Jurkat, Clone E6-1 (cell line): ENCODE measurements at regions not wholly inside any gene's neighbourhood (a gene's known extent, or its start where the extent isn't known, plus 50 kb on each side); places are given as distances from the start of the nearest gene placed in this dataset.

Experiments
- DNase-seq: peaks from one replicate; pipeline ENCODE4 v3.0.0-alpha.2; 2011; ENCODE audit warnings: low read depth, low spot score
- H3K4me3 ChIP-seq: 2 replicates; pipeline ENCODE4 v1.5.1; 2011; ENCODE audit warnings: mild to moderate bottlenecking, low read length, control low read depth, moderate library complexity

DNA sequence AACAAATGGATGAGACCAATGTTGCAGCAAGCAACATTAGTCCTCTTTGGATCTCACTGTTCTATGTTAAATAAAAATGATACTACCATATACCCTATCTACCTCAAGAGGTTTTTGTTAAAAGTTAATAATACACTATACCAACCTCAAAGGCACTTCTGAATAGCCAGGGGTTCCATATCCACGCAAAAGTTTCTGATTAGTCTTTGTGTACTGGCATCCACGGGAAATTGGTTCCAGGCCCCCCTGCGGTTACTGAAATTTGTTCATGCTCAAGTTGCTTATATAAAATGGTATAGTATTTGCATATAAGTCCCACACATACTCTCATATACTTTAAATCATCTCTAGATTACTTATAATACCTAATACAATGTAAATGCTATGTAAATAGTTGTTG, 585.7 kb downstream of the INSC start:
- no peak overlapping the region for H3K4me3 ChIP-seq
- DNase-seq: no peak

- no peak overlapping the region for H3K4me3 ChIP-seq
- no peak for DNase-seq
These were observed 589.3 kb downstream of the INSC start for GRCh38 chr11:15704064-15704463.

- no peak overlapping the region for H3K4me3 ChIP-seq
- no peak for DNase-seq
These were observed 589.8 kb downstream of the INSC start for GRCh38 chr11:15704556-15704955.

DNA sequence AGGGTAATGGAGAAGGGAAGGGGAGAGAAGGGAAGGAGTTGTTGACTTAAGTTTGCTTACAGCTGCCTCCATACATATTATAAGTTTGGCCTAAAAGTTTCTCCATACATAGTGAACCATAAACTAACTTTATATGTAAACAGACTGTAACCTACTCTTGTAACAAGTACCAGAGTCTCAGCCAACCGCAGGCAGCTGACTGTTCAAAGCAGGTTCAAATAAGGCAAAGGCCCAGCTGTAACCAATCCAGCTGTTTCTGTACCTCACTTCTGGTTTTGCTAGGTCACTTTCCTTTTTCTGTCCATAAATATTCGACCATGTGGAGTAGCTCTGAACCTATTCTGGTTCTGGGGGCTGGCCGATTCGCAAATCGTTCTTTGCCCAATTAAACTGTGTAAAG, 591.2 kb downstream of the INSC start:
- no peak for DNase-seq
- no peak overlapping the region for H3K4me3 ChIP-seq

DNA sequence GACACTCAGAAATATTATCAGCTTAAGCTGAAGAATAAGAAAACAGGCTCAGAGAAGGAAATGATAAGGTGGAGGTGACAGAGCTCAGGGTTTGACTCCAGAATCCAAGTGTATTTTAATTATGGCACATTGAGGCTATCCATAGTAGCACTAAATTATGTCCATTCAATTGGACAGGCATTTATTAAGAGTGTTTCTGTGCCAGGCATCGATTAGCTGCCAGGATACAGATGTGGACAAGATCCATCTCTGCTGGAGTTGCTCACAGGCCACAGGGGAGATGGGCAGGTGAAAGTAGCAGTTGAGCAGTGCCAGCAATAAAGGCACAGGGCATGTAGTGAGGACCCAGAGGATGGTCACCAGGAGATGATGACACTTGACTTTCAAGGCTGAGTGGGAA, 592.5 kb downstream of the INSC start:
- H3K4me3 ChIP-seq: no peak overlapping the region
- DNase-seq: no peak

GRCh38 chr11:15707971-15708370, 593.2 kb downstream of the INSC start:
- DNase-seq: no peak
- no peak overlapping the region for H3K4me3 ChIP-seq

- DNase-seq: no peak
- H3K4me3 ChIP-seq: no peak overlapping the region
These were observed 596.0 kb downstream of the INSC start for GRCh38 chr11:15710580-15711275.

DNA sequence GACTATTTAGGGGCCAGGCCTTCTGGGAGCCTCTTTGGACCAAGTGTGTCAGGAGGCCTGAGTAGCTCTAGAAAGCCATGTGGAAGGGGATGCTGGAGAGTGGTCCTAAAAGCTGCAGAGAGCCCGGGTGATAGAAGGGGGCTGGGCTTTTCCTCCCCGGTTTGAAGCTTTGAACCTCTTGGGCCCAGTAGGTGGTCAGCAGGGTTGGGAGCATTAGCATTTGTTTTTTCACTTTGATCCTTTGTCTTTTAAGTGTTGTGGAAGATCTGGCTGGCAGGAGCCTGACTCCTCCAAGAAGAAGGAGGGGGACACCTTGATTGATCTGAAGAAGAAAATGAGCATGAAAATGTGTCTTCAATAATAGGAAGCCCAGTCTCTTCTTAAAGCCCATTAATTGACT, 596.6 kb downstream of the INSC start:
- no peak overlapping the region for H3K4me3 ChIP-seq
- DNase-seq: no peak

- H3K4me3 ChIP-seq: no peak overlapping the region
- DNase-seq: no peak
These were observed 600.1 kb downstream of the INSC start for GRCh38 chr11:15714641-15715399.

GRCh38 chr11:15716550-15716949, 601.8 kb downstream of the INSC start:
- no peak for DNase-seq

DNA sequence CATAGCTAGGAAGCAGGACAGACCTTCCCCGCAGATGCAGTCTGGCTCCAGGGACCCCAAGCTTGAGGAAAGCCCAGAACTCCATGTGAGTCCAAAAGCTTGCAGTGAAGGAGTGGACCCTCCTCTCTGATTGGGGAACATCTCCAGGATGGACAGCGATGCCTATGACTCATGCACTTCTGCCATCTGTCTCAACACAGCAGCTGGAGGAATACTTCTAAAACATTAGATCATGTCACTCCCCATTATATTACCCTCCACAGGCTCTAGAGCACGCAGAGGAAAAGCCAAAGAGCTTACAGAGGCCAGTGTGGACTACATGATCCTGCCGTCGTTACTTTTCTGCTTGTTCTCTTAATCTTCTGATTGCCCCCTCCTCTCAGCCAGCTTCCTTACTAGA, 605.7 kb downstream of the INSC start:
- DNase-seq: no peak
- H3K4me3 ChIP-seq: no peak overlapping the region

More at GRCh38 chr11:15716550-15716949, 601.8 kb downstream of the INSC start:
- H3K4me3 ChIP-seq: no peak overlapping the region

- no peak for DNase-seq
- H3K4me3 ChIP-seq: no peak overlapping the region
These were observed 609.2 kb downstream of the INSC start for GRCh38 chr11:15723966-15724365.

DNA sequence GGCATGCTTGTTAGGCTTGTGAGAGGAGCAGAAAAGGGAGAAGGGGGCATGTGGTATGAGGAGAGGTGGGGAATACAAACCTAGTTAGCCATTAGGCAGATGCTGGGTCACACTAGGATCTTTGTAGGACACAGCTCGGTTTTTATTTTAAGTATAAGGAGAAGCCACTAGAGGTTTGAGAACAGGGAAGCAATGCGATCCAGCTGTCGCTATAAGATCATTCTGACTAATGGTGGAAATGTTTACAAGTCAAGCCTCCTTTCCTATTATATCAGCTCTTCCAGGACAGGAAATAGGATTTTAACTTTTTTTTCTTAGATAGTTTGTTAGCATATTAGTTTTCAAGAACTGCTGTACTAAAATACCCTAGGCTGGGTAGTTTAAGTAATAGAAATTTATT, 609.9 kb downstream of the INSC start:
- no peak for DNase-seq

GRCh38 chr11:15725246-15725645, 610.5 kb downstream of the INSC start:
- no peak for DNase-seq
- no peak overlapping the region for H3K4me3 ChIP-seq

More for the DNA sequence above, 609.9 kb downstream of the INSC start:
- no peak overlapping the region for H3K4me3 ChIP-seq

DNA sequence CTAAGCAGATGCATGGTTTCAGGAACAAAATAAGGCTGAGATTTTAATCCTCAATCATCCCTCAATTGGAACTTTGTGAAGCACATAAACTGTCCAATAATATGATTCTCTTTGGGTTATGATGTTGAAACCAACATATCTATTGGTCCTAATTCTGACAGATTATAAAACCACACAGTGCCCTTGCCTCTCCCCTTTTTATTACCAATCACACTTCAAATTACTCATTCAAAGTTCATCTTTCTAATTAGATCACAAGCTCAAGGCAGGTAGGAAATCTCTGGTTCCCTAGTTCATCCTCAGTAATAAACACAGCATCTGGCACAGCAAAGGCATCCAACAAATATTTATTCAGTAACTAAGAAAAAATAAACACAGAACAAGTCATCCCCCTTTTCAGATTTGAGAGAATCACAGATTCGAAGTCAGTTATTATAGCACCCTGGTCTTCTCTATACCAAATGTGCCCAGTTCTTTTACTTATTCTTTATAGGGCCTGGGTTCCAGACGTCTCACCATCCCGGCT, 611.6 kb downstream of the INSC start:
- DNase-seq: no peak
- no peak overlapping the region for H3K4me3 ChIP-seq

DNA sequence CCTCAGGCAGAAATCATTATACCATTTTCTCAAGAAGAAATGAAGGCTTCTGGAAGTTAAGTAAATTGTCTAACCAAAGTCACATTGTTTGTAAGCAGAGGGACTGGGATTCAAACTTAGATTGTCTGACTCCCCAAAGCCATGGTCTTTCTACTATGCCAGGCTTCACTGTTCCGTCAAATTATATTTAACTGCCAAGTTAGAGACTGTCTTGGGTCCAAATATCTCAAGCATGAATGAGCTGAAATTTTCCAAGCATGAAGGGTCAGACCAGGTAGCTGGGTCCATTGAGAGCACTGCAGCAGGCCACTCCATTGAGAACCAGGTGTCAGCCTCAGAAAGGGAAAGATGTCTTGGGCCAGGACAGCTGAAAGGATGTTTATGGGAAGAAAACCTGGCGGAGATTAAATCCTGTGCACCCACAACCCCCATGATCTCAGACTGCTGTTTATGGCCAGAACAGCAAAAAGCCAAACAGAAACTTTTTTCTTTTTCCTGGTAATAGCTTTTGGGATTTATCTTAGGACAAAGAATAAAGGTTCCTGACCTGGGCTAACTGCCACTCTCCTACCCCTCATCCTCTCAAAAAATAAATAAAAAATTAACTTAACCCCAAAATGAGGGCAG, 612.3 kb downstream of the INSC start:
- DNase-seq: no peak
- H3K4me3 ChIP-seq: no peak overlapping the region

- H3K4me3 ChIP-seq: no peak overlapping the region
- DNase-seq: no peak
These were observed 612.8 kb downstream of the INSC start for GRCh38 chr11:15727520-15727914.

DNA sequence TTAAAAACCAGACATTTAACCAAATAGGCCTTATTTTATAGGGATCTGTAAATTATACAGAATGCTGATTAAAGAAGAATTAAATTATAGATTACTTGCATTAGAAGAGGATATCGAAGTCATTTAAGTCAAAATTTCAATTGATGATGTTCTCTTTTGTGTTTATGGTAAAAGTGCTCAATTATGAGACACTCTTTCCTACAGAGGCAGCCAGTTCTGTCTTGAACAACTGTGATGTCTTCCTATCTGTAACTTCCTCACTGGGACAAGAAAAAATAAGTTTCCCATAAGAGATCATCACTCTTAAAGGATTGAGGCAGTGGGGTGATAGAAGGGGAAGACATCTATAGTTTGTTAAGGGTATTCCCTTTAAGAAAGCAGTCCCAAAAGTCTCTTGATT, 613.5 kb downstream of the INSC start:
- H3K4me3 ChIP-seq: no peak overlapping the region
- no peak for DNase-seq

- no peak overlapping the region for H3K4me3 ChIP-seq
- no peak for DNase-seq
These were observed 615.7 kb downstream of the INSC start for GRCh38 chr11:15730263-15730994.

DNA sequence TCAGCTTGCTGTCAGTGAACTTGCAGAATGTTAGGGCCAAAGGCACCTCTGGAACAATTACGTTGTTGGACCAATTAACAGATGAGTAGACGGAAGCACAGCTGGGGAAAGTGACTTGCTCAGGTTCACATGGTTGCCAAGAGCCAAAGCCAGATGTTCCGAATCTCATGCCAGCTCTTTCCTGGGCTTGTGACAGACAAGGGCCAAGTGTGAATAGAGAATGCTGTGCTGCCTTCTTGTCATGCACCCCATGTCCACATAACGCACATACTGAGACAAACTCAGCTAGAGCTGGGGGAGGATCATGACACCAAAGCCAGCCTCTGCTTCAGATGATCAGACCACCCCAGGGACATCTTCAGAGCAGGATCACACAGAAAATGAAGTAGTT, 616.3 kb downstream of the INSC start:
- no peak overlapping the region for H3K4me3 ChIP-seq
- DNase-seq: no peak
